ENCODE measurements at regions not wholly inside any gene's neighbourhood (a gene's known extent, or its start where the extent isn't known, plus 50 kb on each side); places are given as distances from the start of the nearest gene placed in this dataset.

- TF ChIP-seq POLR2AphosphoS5 (IDR thresholded peaks at IDR 0.05; ENCODE audit: low read depth) (no peak), NANOG (IDR thresholded peaks at IDR 0.05; ENCODE audit: borderline replicate concordance) (no peak), EZH2 (IDR thresholded peaks at IDR 0.05; ENCODE audit: low read depth, unreplicated experiment) (no peak), JUNB (IDR thresholded peaks at IDR 0.05; ENCODE audit: unreplicated experiment) (no peak), ETS1 (IDR thresholded peaks at IDR 0.05) (no peak), ZNF331 (CRISPR knock-in tag; IDR thresholded peaks at IDR 0.05; ENCODE audit: low read depth) (no peak), ZNF114 (CRISPR knock-in tag; IDR thresholded peaks at IDR 0.05) (no peak)
- TF ChIP-seq, protein P1, sequence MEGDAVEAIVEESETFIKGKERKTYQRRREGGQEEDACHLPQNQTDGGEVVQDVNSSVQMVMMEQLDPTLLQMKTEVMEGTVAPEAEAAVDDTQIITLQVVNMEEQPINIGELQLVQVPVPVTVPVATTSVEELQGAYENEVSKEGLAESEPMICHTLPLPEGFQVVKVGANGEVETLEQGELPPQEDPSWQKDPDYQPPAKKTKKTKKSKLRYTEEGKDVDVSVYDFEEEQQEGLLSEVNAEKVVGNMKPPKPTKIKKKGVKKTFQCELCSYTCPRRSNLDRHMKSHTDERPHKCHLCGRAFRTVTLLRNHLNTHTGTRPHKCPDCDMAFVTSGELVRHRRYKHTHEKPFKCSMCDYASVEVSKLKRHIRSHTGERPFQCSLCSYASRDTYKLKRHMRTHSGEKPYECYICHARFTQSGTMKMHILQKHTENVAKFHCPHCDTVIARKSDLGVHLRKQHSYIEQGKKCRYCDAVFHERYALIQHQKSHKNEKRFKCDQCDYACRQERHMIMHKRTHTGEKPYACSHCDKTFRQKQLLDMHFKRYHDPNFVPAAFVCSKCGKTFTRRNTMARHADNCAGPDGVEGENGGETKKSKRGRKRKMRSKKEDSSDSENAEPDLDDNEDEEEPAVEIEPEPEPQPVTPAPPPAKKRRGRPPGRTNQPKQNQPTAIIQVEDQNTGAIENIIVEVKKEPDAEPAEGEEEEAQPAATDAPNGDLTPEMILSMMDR (conservative IDR thresholded peaks at IDR 0.05; ENCODE audit: low read depth in 2 of 2): no peak
- TF ChIP-seq, protein P2, sequence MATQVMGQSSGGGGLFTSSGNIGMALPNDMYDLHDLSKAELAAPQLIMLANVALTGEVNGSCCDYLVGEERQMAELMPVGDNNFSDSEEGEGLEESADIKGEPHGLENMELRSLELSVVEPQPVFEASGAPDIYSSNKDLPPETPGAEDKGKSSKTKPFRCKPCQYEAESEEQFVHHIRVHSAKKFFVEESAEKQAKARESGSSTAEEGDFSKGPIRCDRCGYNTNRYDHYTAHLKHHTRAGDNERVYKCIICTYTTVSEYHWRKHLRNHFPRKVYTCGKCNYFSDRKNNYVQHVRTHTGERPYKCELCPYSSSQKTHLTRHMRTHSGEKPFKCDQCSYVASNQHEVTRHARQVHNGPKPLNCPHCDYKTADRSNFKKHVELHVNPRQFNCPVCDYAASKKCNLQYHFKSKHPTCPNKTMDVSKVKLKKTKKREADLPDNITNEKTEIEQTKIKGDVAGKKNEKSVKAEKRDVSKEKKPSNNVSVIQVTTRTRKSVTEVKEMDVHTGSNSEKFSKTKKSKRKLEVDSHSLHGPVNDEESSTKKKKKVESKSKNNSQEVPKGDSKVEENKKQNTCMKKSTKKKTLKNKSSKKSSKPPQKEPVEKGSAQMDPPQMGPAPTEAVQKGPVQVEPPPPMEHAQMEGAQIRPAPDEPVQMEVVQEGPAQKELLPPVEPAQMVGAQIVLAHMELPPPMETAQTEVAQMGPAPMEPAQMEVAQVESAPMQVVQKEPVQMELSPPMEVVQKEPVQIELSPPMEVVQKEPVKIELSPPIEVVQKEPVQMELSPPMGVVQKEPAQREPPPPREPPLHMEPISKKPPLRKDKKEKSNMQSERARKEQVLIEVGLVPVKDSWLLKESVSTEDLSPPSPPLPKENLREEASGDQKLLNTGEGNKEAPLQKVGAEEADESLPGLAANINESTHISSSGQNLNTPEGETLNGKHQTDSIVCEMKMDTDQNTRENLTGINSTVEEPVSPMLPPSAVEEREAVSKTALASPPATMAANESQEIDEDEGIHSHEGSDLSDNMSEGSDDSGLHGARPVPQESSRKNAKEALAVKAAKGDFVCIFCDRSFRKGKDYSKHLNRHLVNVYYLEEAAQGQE (IDR thresholded peaks at IDR 0.05; ENCODE audit: unreplicated experiment): no peak
Measured at GRCh38 chr7:63046612-63047011, 952.0 kb upstream of the ZNF722 start.
